Fibroblast of mammary gland (primary cell): ENCODE measurements at regions not wholly inside any gene's neighbourhood (a gene's known extent, or its start where the extent isn't known, plus 50 kb on each side); places are given as distances from the start of the nearest gene placed in this dataset.

ENCODE experiments used
- DNase-seq: peaks from one replicate; pipeline ENCODE4 v3.0.0-alpha.2; 2010; ENCODE audit warnings: low read depth
- H3K4me3 ChIP-seq: 2 replicates; pipeline ENCODE4 v1.5.1; 2011; ENCODE audit warnings: low read depth, mild to moderate bottlenecking, low read length, moderate library complexity; ENCODE audit not compliant: control insufficient read depth
- TF ChIP-seq, protein P1 (sequence below): conservative IDR thresholded peaks from 2 replicates; pipeline ENCODE4 v1.5.1; 2011; ENCODE audit warnings: low read depth, low read length, inconsistent platforms; ENCODE audit not compliant: control insufficient read depth, insufficient read depth

DNA sequence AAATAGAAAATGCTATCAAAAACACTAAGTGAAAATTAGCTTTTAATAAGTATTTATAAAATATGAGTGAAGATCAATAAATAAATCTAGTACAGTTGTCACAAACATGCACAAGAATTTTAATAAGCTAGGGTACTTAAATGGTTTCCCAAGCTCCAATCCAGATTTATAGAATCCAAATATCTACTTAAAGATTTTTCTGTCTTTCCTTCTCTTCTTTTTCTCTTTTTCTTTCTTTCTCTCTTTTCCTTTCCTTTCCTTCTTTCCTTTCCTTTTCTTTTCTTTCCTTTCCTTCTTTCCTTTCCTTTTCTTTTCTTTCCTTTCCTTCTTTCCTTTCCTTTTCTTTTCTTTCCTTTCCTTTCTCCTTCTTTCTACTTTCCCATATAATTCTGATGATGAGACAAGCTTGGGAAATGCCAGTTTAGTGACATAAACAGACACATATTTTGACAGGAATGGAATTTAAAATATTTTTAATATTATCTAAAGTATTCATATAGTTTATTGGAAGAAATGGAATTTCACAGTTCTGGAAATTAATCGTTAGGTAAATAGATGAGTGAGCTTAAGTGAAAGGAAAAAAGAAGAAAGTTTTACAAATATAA is 832.8 kb downstream of the NR2F1-AS1 start:
- H3K4me3 ChIP-seq, result no peak overlapping the region
- TF ChIP-seq, protein P1, sequence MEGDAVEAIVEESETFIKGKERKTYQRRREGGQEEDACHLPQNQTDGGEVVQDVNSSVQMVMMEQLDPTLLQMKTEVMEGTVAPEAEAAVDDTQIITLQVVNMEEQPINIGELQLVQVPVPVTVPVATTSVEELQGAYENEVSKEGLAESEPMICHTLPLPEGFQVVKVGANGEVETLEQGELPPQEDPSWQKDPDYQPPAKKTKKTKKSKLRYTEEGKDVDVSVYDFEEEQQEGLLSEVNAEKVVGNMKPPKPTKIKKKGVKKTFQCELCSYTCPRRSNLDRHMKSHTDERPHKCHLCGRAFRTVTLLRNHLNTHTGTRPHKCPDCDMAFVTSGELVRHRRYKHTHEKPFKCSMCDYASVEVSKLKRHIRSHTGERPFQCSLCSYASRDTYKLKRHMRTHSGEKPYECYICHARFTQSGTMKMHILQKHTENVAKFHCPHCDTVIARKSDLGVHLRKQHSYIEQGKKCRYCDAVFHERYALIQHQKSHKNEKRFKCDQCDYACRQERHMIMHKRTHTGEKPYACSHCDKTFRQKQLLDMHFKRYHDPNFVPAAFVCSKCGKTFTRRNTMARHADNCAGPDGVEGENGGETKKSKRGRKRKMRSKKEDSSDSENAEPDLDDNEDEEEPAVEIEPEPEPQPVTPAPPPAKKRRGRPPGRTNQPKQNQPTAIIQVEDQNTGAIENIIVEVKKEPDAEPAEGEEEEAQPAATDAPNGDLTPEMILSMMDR, result no peak
- no peak for DNase-seq

DNA sequence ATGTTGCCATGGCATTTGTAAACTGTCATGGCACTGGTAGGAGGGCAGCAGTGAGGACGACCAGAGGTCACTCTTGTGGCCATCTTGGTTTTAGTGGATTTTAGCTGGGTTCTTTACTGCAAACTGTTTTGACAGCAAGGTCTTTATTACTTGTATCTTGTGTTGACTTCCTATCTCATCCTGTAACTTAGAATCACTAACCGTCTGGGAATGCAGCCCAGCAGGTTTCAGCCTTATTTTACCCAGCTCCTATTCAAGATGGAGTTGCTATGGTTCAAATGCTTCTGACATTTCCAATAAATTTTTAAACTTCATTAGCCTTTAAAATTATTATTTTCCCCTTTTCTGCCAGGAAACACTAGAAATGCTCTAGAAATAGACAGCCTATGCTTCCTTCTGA is 839.1 kb downstream of the NR2F1-AS1 start:
- TF ChIP-seq, protein P1, result no peak
- no peak overlapping the region for H3K4me3 ChIP-seq
- no peak for DNase-seq

DNA sequence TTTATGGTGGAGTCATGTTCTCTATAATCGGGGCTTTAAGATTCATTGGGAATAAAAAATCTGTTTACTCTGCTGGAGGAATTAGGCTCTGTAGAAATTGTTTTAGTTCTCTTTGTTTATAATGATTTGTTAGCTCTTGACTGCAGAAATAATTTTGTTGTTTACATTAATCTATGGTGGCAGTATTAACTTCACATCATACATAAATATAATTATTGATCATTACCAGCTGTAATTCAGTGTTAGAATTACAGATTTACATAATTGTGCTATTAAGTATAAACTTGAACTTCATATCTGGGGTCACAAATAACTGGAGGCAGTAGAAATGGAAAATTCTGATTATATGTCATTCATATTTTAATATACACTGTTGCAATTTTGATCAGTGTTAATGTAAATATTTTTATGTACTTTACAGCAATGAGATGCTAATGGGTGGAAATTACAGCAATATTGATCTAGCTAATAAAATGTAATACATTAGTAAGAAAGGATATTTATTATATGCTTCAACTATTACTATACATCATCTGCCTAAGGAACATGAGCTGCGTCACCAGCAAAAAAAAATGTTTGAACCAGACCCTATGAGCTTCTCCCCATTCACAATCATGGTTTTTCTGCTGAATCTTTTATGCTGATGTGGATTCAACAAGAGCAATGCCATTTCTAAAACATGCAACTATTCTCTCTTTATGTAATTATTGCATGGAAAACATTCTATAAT is 846.6 kb downstream of the NR2F1-AS1 start:
- TF ChIP-seq, protein P1, result no peak
- H3K4me3 ChIP-seq, result no peak overlapping the region
- no peak for DNase-seq

DNA sequence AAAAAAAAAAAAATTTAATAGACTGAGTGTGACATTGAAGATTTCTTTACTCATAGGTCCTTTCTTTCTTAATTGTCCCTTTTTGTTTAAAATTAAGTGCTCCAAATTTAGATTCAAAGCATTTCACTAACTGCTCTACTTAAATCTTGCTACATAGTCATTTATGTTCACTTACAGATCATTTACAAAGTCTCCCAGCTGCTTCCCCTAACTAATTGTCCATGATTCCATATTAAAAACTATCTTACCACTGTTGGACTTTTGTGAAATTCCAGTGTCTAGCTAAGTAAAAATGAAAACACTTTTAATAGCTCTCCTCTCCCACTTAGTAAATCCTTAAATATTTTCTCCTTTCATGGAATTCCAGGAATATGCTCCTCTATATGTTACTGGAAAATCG is 850.5 kb downstream of the NR2F1-AS1 start:
- TF ChIP-seq, protein P1, result no peak
- H3K4me3 ChIP-seq, result no peak overlapping the region
- DNase-seq, result no peak

DNA sequence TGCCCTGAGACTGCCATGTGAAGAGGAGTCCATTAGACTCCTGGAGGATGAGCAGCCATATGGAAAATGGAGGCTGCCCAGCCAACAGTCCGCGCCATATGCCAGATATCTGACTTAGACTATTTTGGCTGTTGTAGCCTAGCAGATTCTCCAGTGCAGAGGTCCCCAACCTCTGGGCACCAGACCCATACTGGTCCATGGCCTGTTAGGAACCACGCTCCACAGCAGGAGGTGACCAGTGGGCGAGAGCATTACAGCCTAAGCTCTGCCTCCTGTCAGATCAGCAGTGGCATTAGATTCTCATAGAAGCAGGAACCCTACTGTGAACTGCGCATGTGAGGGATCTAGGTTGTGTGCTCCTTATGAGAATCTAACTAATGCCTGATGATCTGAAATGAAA is 851.9 kb downstream of the NR2F1-AS1 start:
- no peak for DNase-seq
- TF ChIP-seq, protein P1, result no peak
- H3K4me3 ChIP-seq, result no peak overlapping the region

DNA sequence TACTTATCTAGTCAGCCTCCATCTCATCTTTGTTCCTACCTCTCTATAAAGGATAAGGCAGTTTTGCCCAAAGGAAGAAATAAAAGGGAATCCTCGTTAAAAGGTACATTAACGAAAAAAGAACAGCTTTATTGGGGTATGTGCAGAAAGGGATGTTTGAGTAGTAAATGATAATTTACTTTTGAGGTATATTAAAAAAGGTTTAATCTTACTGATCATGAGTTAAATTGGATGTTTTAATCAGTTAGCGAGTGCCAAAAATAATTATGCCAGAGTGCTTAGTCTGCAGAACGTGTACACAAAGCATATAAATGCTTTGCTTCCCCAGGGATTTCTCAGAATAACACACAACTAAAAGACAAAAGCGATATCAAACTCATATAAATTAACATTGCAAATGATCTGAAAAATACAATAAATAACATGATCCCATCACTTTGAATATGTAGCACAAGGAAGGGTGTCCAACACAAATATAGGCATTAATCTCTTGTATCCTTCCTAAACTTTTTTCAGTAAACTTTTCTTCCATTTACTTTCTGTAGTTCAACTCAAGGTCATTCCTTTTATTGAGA is 865.0 kb downstream of the NR2F1-AS1 start:
- no peak for DNase-seq
- TF ChIP-seq, protein P1, result no peak
- no peak overlapping the region for H3K4me3 ChIP-seq

DNA sequence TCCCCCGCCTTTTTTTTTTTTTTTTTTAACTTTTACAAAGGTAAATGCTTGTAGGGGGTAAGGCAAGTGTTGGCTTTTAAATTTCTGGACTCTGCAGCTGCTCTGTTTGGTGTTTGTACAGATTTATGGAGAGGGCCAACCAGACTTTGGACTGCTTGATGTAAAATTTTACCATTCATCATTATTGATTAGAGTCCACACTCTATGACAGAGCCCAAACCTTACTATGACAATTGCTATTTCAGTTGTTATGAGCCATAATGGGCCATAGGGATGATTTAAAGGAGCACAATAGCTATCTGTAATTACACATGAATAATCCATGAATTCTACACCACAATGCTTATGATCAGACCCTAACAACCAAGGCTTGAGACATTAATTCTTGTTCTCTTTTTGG is 867.2 kb downstream of the NR2F1-AS1 start:
- TF ChIP-seq, protein P1, result no peak
- no peak for DNase-seq
- no peak overlapping the region for H3K4me3 ChIP-seq
